ENCODE measurements at regions not wholly inside any gene's neighbourhood (a gene's known extent, or its start where the extent isn't known, plus 50 kb on each side); places are given as distances from the start of the nearest gene placed in this dataset.

DNA sequence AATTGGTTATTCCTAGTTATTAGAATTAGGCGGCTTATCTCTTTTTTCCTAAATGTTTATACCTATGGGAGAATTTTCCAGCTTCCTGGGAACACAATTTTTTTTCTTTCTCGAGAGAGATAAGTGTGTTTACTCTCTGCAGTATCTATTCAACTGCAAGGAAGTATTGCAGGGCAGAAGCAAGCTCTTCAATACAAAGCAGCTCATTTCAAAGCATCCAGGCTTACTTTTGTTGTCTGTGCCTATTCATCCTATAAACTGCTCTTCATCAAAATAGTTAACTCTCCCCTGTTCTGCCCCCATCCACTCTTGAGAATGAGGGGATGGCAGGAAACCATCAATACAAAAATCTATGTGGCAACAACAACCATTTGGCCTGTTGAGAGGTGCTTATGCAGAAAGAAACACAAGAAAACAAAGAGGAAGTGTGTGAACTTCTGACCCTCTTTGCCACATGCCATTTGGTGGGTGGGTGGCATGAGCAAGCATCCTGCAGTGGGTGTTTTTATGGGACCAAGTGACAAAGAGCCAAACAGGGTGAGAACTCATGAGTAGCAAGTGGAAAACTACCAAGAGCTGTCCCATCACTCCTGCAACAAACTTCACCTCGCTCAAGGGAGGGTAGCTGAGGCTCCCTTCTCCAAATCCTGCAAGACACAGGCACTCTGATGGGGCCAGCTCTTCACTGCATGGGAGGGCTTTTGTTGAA lies 50.6 kb upstream of the MRPS6 start:
- TF ChIP-seq FOXK2 (IDR thresholded peaks at IDR 0.05) (no peak), SP1 (IDR thresholded peaks at IDR 0.05) (no peak), FOXA1 (IDR thresholded peaks at IDR 0.05) (no peak), FOXM1 (IDR thresholded peaks at IDR 0.05; ENCODE audit: borderline replicate concordance) (no peak), SUZ12 (IDR thresholded peaks at IDR 0.05) (no peak), BHLHE40 (IDR thresholded peaks at IDR 0.05; ENCODE audit: borderline replicate concordance) (no peak), HDGF (IDR thresholded peaks at IDR 0.05; ENCODE audit: borderline replicate concordance) (no peak), TARDBP (IDR thresholded peaks at IDR 0.05) (no peak), CTBP1 (IDR thresholded peaks at IDR 0.05; ENCODE audit: borderline replicate concordance) (no peak), NFRKB (IDR thresholded peaks at IDR 0.05) (no peak)
- TF ChIP-seq, protein P1, sequence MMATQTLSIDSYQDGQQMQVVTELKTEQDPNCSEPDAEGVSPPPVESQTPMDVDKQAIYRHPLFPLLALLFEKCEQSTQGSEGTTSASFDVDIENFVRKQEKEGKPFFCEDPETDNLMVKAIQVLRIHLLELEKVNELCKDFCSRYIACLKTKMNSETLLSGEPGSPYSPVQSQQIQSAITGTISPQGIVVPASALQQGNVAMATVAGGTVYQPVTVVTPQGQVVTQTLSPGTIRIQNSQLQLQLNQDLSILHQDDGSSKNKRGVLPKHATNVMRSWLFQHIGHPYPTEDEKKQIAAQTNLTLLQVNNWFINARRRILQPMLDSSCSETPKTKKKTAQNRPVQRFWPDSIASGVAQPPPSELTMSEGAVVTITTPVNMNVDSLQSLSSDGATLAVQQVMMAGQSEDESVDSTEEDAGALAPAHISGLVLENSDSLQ (IDR thresholded peaks at IDR 0.05) = no peak
